ENCODE measurements at regions not wholly inside any gene's neighbourhood (a gene's known extent, or its start where the extent isn't known, plus 50 kb on each side); places are given as distances from the start of the nearest gene placed in this dataset.

DNA sequence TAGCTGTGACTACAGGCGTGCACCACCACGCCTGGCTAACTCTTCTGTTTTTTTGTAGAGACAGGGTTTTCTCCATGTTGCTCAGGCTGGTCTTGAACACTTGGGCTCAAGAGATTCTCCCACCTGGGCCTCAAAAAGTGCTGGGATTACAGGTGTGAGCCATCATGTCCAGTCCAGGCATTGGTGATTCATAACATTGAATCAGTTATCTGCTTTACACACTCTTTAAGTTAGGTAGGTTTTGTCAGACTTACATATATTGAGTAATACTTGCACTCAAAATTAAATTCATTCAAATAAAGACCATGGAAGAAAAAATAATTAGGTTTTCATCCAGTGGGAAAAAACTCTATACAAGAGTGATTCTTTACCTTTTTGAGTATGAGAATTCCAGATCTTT, 93.2 kb upstream of the XPO1 start:
- TF ChIP-seq POLR2A (IDR thresholded peaks at IDR 0.05; ENCODE audit: low read length) (no peak), GATA1 (IDR thresholded peaks at IDR 0.05; ENCODE audit: low read depth, low read length) (no peak)
